ENCODE measurements at regions not wholly inside any gene's neighbourhood (a gene's known extent, or its start where the extent isn't known, plus 50 kb on each side); places are given as distances from the start of the nearest gene placed in this dataset.
"Not testable (repeated sequence)": the region's sequence is repeated elsewhere in the genome, so short reads cannot be mapped to it uniquely, and the experiment has no call there.

- TF ChIP-seq POLR2A (IDR thresholded peaks at IDR 0.05; ENCODE audit: low read depth), result no peak
- TF ChIP-seq EP300 (IDR thresholded peaks at IDR 0.05), result no peak
- TF ChIP-seq POLR2AphosphoS5 (IDR thresholded peaks at IDR 0.05), result no peak
- Histone ChIP-seq H3K36me3 (no peaks in the 10 kb centered on the region), H3K4me3 (no peak overlapping the region), H3K4me1 (no peaks in the 10 kb centered on the region), H3K27ac (replicated peaks in 1 of 4) (no peak overlapping the region), H3K27me3 (no peaks in the 10 kb centered on the region), H3K9me3 (peaks cover 0 to 3% (median 0%) of the 10 kb centered on the region in 4 donors)
- 85% methylated on average over 3 of the region's 3 CpGs for WGBS
- intact Hi-C loops (cut with DNase I), result no loop called here
- DNase-seq (ENCODE audit: extremely low spot score), result no peak
Observed at GRCh38 chr21:19198801-19199200, 795.2 kb upstream of the TMPRSS15 start.

- intact Hi-C loops (cut with DNase I), result no loop called here
Observed at GRCh38 chr21:19218163-19218562, 814.6 kb upstream of the TMPRSS15 start.

GRCh38 chr21:19224090-19224489 is 820.5 kb upstream of the TMPRSS15 start:
- TF ChIP-seq POLR2A (IDR thresholded peaks at IDR 0.05; ENCODE audit: low read depth) (no peak), CTCF (IDR thresholded peaks at IDR 0.05) (no peak), POLR2AphosphoS5 (IDR thresholded peaks at IDR 0.05) (no peak), EP300 (IDR thresholded peaks at IDR 0.05) (no peak)

More at GRCh38 chr21:19218163-19218562, 814.6 kb upstream of the TMPRSS15 start:
- no peaks in the 10 kb centered on the region for H3K36me3 ChIP-seq
- no peaks in the 10 kb centered on the region for H3K4me1 ChIP-seq
- H3K9me3 ChIP-seq, result no peaks in the 10 kb centered on the region
- TF ChIP-seq POLR2AphosphoS5 (IDR thresholded peaks at IDR 0.05), result no peak
- TF ChIP-seq CTCF (IDR thresholded peaks at IDR 0.05), result no peak
- TF ChIP-seq POLR2A (IDR thresholded peaks at IDR 0.05; ENCODE audit: low read depth), result no peak
- TF ChIP-seq EP300 (IDR thresholded peaks at IDR 0.05), result no peak
- no peak overlapping the region for H3K27ac ChIP-seq (replicated peaks in 1 of 4)
- H3K27me3 ChIP-seq, result no peaks in the 10 kb centered on the region
- H3K4me3 ChIP-seq, result no peak overlapping the region
- no peak for DNase-seq (ENCODE audit: extremely low spot score)

GRCh38 chr21:19228226-19228625 is 824.6 kb upstream of the TMPRSS15 start:
- TF ChIP-seq CTCF (IDR thresholded peaks at IDR 0.05), result no peak
- TF ChIP-seq EP300 (IDR thresholded peaks at IDR 0.05), result no peak
- no peak for TF ChIP-seq POLR2AphosphoS5 (IDR thresholded peaks at IDR 0.05)
- no peak for TF ChIP-seq POLR2A (IDR thresholded peaks at IDR 0.05; ENCODE audit: low read depth)
- Histone ChIP-seq H3K27me3 (no peaks in the 10 kb centered on the region), H3K4me3 (no peak overlapping the region), H3K4me1 (no peaks in the 10 kb centered on the region), H3K27ac (replicated peaks in 1 of 4) (no peak overlapping the region), H3K36me3 (no peaks in the 10 kb centered on the region), H3K9me3 (no peaks in the 10 kb centered on the region)
- WGBS, result 51% methylated on average over 1 of the region's 1 CpG
- no peak for DNase-seq (ENCODE audit: extremely low spot score)
- intact Hi-C loops (cut with DNase I), result no loop called here

More at GRCh38 chr21:19224090-19224489, 820.5 kb upstream of the TMPRSS15 start:
- Histone ChIP-seq H3K36me3 (no peaks in the 10 kb centered on the region), H3K27ac (replicated peaks in 1 of 4) (no peak overlapping the region), H3K4me3 (no peak overlapping the region), H3K9me3 (no peaks in the 10 kb centered on the region), H3K27me3 (no peaks in the 10 kb centered on the region), H3K4me1 (no peaks in the 10 kb centered on the region)
- WGBS, result 82% methylated on average over 12 of the region's 12 CpGs
- DNase-seq (ENCODE audit: extremely low spot score), result no peak
- intact Hi-C loops (cut with DNase I), result no loop called here

GRCh38 chr21:19233841-19234240 is 830.3 kb upstream of the TMPRSS15 start:
- intact Hi-C loops (cut with DNase I), result not testable (repeated sequence)

GRCh38 chr21:19236209-19236608 is 832.6 kb upstream of the TMPRSS15 start:
- Histone ChIP-seq H3K27ac (replicated peaks in 1 of 4) (no peak overlapping the region), H3K36me3 (no peaks in the 10 kb centered on the region), H3K27me3 (no peaks in the 10 kb centered on the region), H3K4me3 (no peak overlapping the region), H3K9me3 (no peaks in the 10 kb centered on the region), H3K4me1 (no peaks in the 10 kb centered on the region)
- TF ChIP-seq CTCF (IDR thresholded peaks at IDR 0.05) (no peak), POLR2A (IDR thresholded peaks at IDR 0.05; ENCODE audit: low read depth) (no peak), EP300 (IDR thresholded peaks at IDR 0.05) (no peak), POLR2AphosphoS5 (IDR thresholded peaks at IDR 0.05) (no peak)
- WGBS, result 78% methylated on average over 9 of the region's 9 CpGs
- intact Hi-C loops (cut with DNase I), result no loop called here
- no peak for DNase-seq (ENCODE audit: extremely low spot score)

More at GRCh38 chr21:19233841-19234240, 830.3 kb upstream of the TMPRSS15 start:
- H3K27ac ChIP-seq (replicated peaks in 1 of 4); H3K9me3 ChIP-seq; H3K36me3 ChIP-seq; H3K4me3 ChIP-seq; DNase-seq (ENCODE audit: extremely low spot score); H3K27me3 ChIP-seq; H3K4me1 ChIP-seq: not testable (repeated sequence)
- WGBS, result 95% methylated on average over 12 of the region's 12 CpGs
